Astrocyte (in vitro differentiated cells and primary cell): ENCODE measurements at regions not wholly inside any gene's neighbourhood (a gene's known extent, or its start where the extent isn't known, plus 50 kb on each side); places are given as distances from the start of the nearest gene placed in this dataset.

Experiments used
- DNase-seq: peaks from one replicate; pipeline ENCODE4 v3.0.0-alpha.2; 2010; ENCODE audit warnings: low read depth
- FAIRE-seq: peaks from 2 replicates; lab custom pipeline; 2011; peaks lifted over from hg19 to GRCh38; lab: Jason Lieb, UNC
- H2AFZ ChIP-seq: 2 replicates; pipeline ENCODE4 v1.6.0; 2012; ENCODE audit warnings: low read depth, low read length, inconsistent platforms
- H3K27ac ChIP-seq: 2 replicates; pipeline ENCODE4 v1.5.1; 2011; ENCODE audit warnings: low read depth, low read length, inconsistent platforms
- H3K27me3 ChIP-seq: 2 replicates; pipeline ENCODE4 v1.6.0; 2011; ENCODE audit warnings: low read length, inconsistent platforms; ENCODE audit not compliant: insufficient read depth
- H3K36me3 ChIP-seq: 2 replicates; pipeline ENCODE4 v1.5.1; 2011; ENCODE audit warnings: low read length, inconsistent platforms; ENCODE audit not compliant: insufficient read depth
- H3K4me1 ChIP-seq: 2 replicates; pipeline ENCODE4 v1.5.1; 2011; ENCODE audit warnings: low read length, inconsistent platforms; ENCODE audit not compliant: insufficient read depth
- H3K4me2 ChIP-seq: 2 replicates; pipeline ENCODE4 v1.6.0; 2012; ENCODE audit warnings: low read length, inconsistent platforms
- H3K4me3 ChIP-seq: 2 replicates; pipeline ENCODE4 v1.5.1; 2011; ENCODE audit warnings: low read depth, mild to moderate bottlenecking, low read length, inconsistent platforms; ENCODE audit not compliant: insufficient read depth
- H3K79me2 ChIP-seq: 2 replicates; pipeline ENCODE4 v1.6.0; 2012; ENCODE audit warnings: mild to moderate bottlenecking, low read length, inconsistent platforms; ENCODE audit not compliant: insufficient read depth
- H3K9ac ChIP-seq: 2 replicates; pipeline ENCODE4 v1.6.0; 2012; ENCODE audit warnings: mild to moderate bottlenecking, low read length, inconsistent platforms
- H3K9me3 ChIP-seq: 2 replicates; pipeline ENCODE4 v1.5.1; 2012; ENCODE audit warnings: low read depth, mild to moderate bottlenecking, low read length, inconsistent platforms; ENCODE audit not compliant: insufficient read depth
- H4K20me1 ChIP-seq: 2 replicates; pipeline ENCODE4 v1.6.0; 2012; ENCODE audit warnings: low read length, inconsistent platforms; ENCODE audit not compliant: insufficient read depth
- H3K27ac Mint-ChIP-seq: one replicate; pipeline ENCODE4 v1.8.0; 2021; ENCODE audit warnings: mild to moderate bottlenecking, mixed read lengths; ENCODE audit not compliant: unreplicated experiment
- H3K27me3 Mint-ChIP-seq: one replicate; pipeline ENCODE4 v1.8.0; 2021; ENCODE audit warnings: low read depth, mixed read lengths; ENCODE audit not compliant: unreplicated experiment
- H3K36me3 Mint-ChIP-seq: one replicate; pipeline ENCODE4 v1.8.0; 2021; ENCODE audit warnings: low read depth, mixed read lengths; ENCODE audit not compliant: unreplicated experiment
- H3K4me1 Mint-ChIP-seq: one replicate; pipeline ENCODE4 v1.8.0; 2021; ENCODE audit warnings: low read depth, mixed read lengths; ENCODE audit not compliant: unreplicated experiment
- H3K4me3 Mint-ChIP-seq: one replicate; pipeline ENCODE4 v1.8.0; 2021; ENCODE audit warnings: mild to moderate bottlenecking, moderate library complexity, mixed read lengths; ENCODE audit not compliant: unreplicated experiment
- H3K9me3 Mint-ChIP-seq: one replicate; pipeline ENCODE4 v1.8.0; 2021; ENCODE audit warnings: mild to moderate bottlenecking, mixed read lengths; ENCODE audit not compliant: unreplicated experiment
- CTCF ChIP-seq: IDR thresholded peaks from 2 replicates; pipeline ENCODE4 v1.5.1; 2011; ENCODE audit warnings: low read depth, mild to moderate bottlenecking, inconsistent platforms, low read length, moderate library complexity; ENCODE audit not compliant: insufficient read depth
- EZH2 ChIP-seq: IDR thresholded peaks from 2 replicates; pipeline ENCODE4 v1.6.1; 2012; ENCODE audit warnings: mild to moderate bottlenecking, low read length, inconsistent platforms; ENCODE audit not compliant: insufficient read depth

GRCh38 chr16:62644030-62644812 lies 608.0 kb upstream of the CDH8 start:
- Histone ChIP-seq H3K4me2 (no peak overlapping the region), H3K27me3 (no peaks in the 10 kb centered on the region), H3K27ac (no peak overlapping the region), H3K9ac (no peak overlapping the region), H3K4me1 (no peaks in the 10 kb centered on the region), H3K4me3 (no peak overlapping the region), H3K36me3 (no peaks in the 10 kb centered on the region), H4K20me1 (no peaks in the 10 kb centered on the region), H3K9me3 (peaks cover 3% of the 10 kb centered on the region), H2AFZ (no peak overlapping the region), H3K79me2 (no peaks in the 10 kb centered on the region)
- TF ChIP-seq EZH2 (no peak), CTCF (no peak)
- Mint-ChIP-seq H3K4me3 (no peak overlapping the region), H3K36me3 (no peaks in the 10 kb centered on the region), H3K4me1 (peaks cover 2% of the 10 kb centered on the region), H3K27ac (no peak overlapping the region), H3K9me3 (peaks cover 5% of the 10 kb centered on the region), H3K27me3 (no peaks in the 10 kb centered on the region)
- no peak for FAIRE-seq
- DNase-seq, result no peak

- Histone ChIP-seq H2AFZ (no peak overlapping the region), H3K4me2 (no peak overlapping the region), H3K4me3 (no peak overlapping the region), H4K20me1 (no peaks in the 10 kb centered on the region), H3K9ac (no peak overlapping the region), H3K9me3 (peaks cover 3% of the 10 kb centered on the region), H3K4me1 (no peaks in the 10 kb centered on the region), H3K79me2 (no peaks in the 10 kb centered on the region), H3K36me3 (no peaks in the 10 kb centered on the region), H3K27me3 (no peaks in the 10 kb centered on the region), H3K27ac (no peak overlapping the region)
- Mint-ChIP-seq H3K4me3 (no peak overlapping the region), H3K4me1 (peaks cover 2% of the 10 kb centered on the region), H3K27me3 (no peaks in the 10 kb centered on the region), H3K27ac (no peak overlapping the region), H3K36me3 (no peaks in the 10 kb centered on the region), H3K9me3 (peaks cover 2% of the 10 kb centered on the region)
- TF ChIP-seq EZH2 (no peak), CTCF (no peak)
- no peak for DNase-seq
- no peak for FAIRE-seq
Observed at GRCh38 chr16:62642677-62643076, 606.4 kb upstream of the CDH8 start.

- no peaks in the 10 kb centered on the region for H3K36me3 Mint-ChIP-seq
- no peak overlapping the region for H3K4me3 Mint-ChIP-seq
- no peaks in the 10 kb centered on the region for H3K27me3 Mint-ChIP-seq
- Histone ChIP-seq H3K4me2 (no peak overlapping the region), H3K9ac (no peak overlapping the region), H3K27ac (no peak overlapping the region), H3K79me2 (no peaks in the 10 kb centered on the region), H3K4me1 (no peaks in the 10 kb centered on the region), H3K27me3 (no peaks in the 10 kb centered on the region), H2AFZ (no peak overlapping the region), H4K20me1 (no peaks in the 10 kb centered on the region), H3K9me3 (peaks cover 2% of the 10 kb centered on the region), H3K4me3 (no peak overlapping the region), H3K36me3 (no peaks in the 10 kb centered on the region)
- H3K4me1 Mint-ChIP-seq, result peaks cover 2% of the 10 kb centered on the region
- no peak for TF ChIP-seq CTCF
- no peak for TF ChIP-seq EZH2
- no peak for DNase-seq
- FAIRE-seq, result no peak
- peaks cover 2% of the 10 kb centered on the region for H3K9me3 Mint-ChIP-seq
- H3K27ac Mint-ChIP-seq, result no peak overlapping the region
Observed at GRCh38 chr16:62639890-62640289, 603.7 kb upstream of the CDH8 start.
